HuH-7 (cell line): ENCODE measurements at regions not wholly inside any gene's neighbourhood (a gene's known extent, or its start where the extent isn't known, plus 50 kb on each side); places are given as distances from the start of the nearest gene placed in this dataset.

Experiments
- DNase-seq: peaks from one replicate; pipeline ENCODE4 v3.0.0; 2011; ENCODE audit warnings: low spot score

- DNase-seq = no peak
Measured at GRCh38 chr3:34783876-34784275, 855.4 kb upstream of the ARPP21 start.

- DNase-seq = no peak
Measured at GRCh38 chr3:34793057-34793456, 846.3 kb upstream of the ARPP21 start.

GRCh38 chr3:34807611-34808010 lies 831.7 kb upstream of the ARPP21 start:
- no peak for DNase-seq

- no peak for DNase-seq
Measured at GRCh38 chr3:34808287-34808686, 831.0 kb upstream of the ARPP21 start.

- DNase-seq = no peak
Measured at GRCh38 chr3:34828847-34829246, 810.5 kb upstream of the ARPP21 start.

- DNase-seq = no peak
Measured at GRCh38 chr3:34832865-34833508, 806.3 kb upstream of the ARPP21 start.

GRCh38 chr3:34837848-34838741 lies 801.2 kb upstream of the ARPP21 start:
- no peak for DNase-seq

- DNase-seq = no peak
Measured at GRCh38 chr3:34842706-34843480, 796.4 kb upstream of the ARPP21 start.

- DNase-seq = no peak
Measured at GRCh38 chr3:34844323-34844620, 795.1 kb upstream of the ARPP21 start.

GRCh38 chr3:34851137-34851536 lies 788.2 kb upstream of the ARPP21 start:
- DNase-seq = no peak

- DNase-seq = no peak
Measured at GRCh38 chr3:34852844-34853439, 786.4 kb upstream of the ARPP21 start.

GRCh38 chr3:34856081-34856947 lies 783.0 kb upstream of the ARPP21 start:
- DNase-seq = no peak

GRCh38 chr3:34858067-34858660 lies 781.2 kb upstream of the ARPP21 start:
- DNase-seq = no peak

- no peak for DNase-seq
Measured at GRCh38 chr3:34859746-34860145, 779.6 kb upstream of the ARPP21 start.

GRCh38 chr3:34862456-34862855 lies 776.9 kb upstream of the ARPP21 start:
- DNase-seq = no peak

GRCh38 chr3:34863485-34863884 lies 775.8 kb upstream of the ARPP21 start:
- no peak for DNase-seq

GRCh38 chr3:34864011-34864410 lies 775.3 kb upstream of the ARPP21 start:
- DNase-seq = no peak

GRCh38 chr3:34865346-34865745 lies 774.0 kb upstream of the ARPP21 start:
- DNase-seq = no peak

GRCh38 chr3:34868935-34869334 lies 770.4 kb upstream of the ARPP21 start:
- DNase-seq = no peak

GRCh38 chr3:34869696-34870095 lies 769.6 kb upstream of the ARPP21 start:
- DNase-seq = no peak

GRCh38 chr3:34872406-34872805 lies 766.9 kb upstream of the ARPP21 start:
- no peak for DNase-seq
